B cell (primary cell): ENCODE measurements at regions not wholly inside any gene's neighbourhood (a gene's known extent, or its start where the extent isn't known, plus 50 kb on each side); places are given as distances from the start of the nearest gene placed in this dataset.

Source experiments
- ATAC-seq: fragments of 200-7000 bp; cut with Tn5 transposase; one replicate; pipeline ENCODE4 v1.10.0; 2021; ENCODE audit warnings: low read depth, mild to moderate bottlenecking, moderate number of reproducible peaks, moderate library complexity
- CTCF ChIA-PET: fragments of 350-600 bp; sonication (Branson Sonifier 250); formaldehyde crosslinking; loops from one replicate; lab custom pipeline; 2021; ENCODE audit warnings: antibody characterized with exemption, inconsistent platforms; lab: Charles Lee
- POLR2A ChIA-PET: fragments of 350-600 bp; sonication (Branson Sonifier 250); formaldehyde crosslinking; loops from one replicate; lab custom pipeline; 2021; ENCODE audit warnings: antibody characterized with exemption; lab: Charles Lee
- DNase-seq: peaks from one replicate; pipeline ENCODE4 v3.0.0; 2013
- H2AFZ ChIP-seq: 2 replicates; pipeline ENCODE4 v1.6.1; 2012; ENCODE audit warnings: mild to moderate bottlenecking, low read depth, low read length; ENCODE audit not compliant: insufficient read depth, poor library complexity, severe bottlenecking
- H3K27ac ChIP-seq, 2 donors: 1 replicate in 1 of 2; 2 replicates in 1 of 2; pipeline ENCODE4 v1.5.1; 2012 to 2013; ENCODE audit warnings: low read length in 2 of 2, mild to moderate bottlenecking in 2 of 2, moderate library complexity in 1 of 2
- H3K27me3 ChIP-seq, 4 experiments: fragments of 200-600 bp in 1 of 4; sonication (generic) in 1 of 4; replicated peaks in 1 of 4; 1 replicate in 2 of 4; 2 replicates in 2 of 4; pipeline versions ENCODE4 v1.6.1 to v1.7.0; 2013 to 2016; ENCODE audit warnings: low read length in 3 of 4, mild to moderate bottlenecking in 2 of 4, mixed read lengths in 1 of 4, moderate library complexity in 1 of 4; ENCODE audit not compliant: insufficient read depth in 4 of 4, control insufficient read depth in 3 of 4; ENCODE audit errors: control extremely low read depth in 1 of 4
- H3K36me3 ChIP-seq, 2 experiments: replicated peaks in 1 of 2; 1 replicate in 1 of 2; 2 replicates in 1 of 2; pipeline versions ENCODE4 v1.6.1 to v1.7.1; 2013; ENCODE audit warnings: low read length in 1 of 2; ENCODE audit not compliant: insufficient read depth in 2 of 2, control insufficient read depth in 1 of 2; ENCODE audit errors: control extremely low read depth in 1 of 2, extremely low read depth in 1 of 2
- H3K4me1 ChIP-seq, 2 donors: fragments of 200-600 bp in 1 of 2; sonication (generic) in 1 of 2; 1 replicate in 1 of 2; 2 replicates in 1 of 2; pipeline versions ENCODE4 v1.5.1 to v1.6.1; 2013 to 2017; ENCODE audit warnings: low read length in 2 of 2; ENCODE audit not compliant: control insufficient read depth in 2 of 2, insufficient read depth in 2 of 2
- H3K4me2 ChIP-seq: replicated peaks from 2 replicates; pipeline ENCODE3; 2012; ENCODE audit warnings: mild to moderate bottlenecking, low read depth, low read length; ENCODE audit not compliant: poor library complexity, severe bottlenecking
- H3K4me3 ChIP-seq, 5 experiments: fragments of 200-600 bp in 1 of 5; sonication (generic) in 1 of 5; 1 replicate in 3 of 5; 2 replicates in 2 of 5; pipeline versions ENCODE4 v1.5.1 to v1.7.0; 2011 to 2016; ENCODE audit warnings: low read length in 4 of 5, mild to moderate bottlenecking in 4 of 5, low read depth in 2 of 5, control low read depth in 1 of 5, moderate library complexity in 1 of 5; ENCODE audit not compliant: insufficient read depth in 1 of 5; ENCODE audit errors: control extremely low read depth in 1 of 5, extremely low read depth in 1 of 5
- H3K79me2 ChIP-seq: fragments of 200-600 bp; sonication (generic); one replicate; pipeline ENCODE4 v1.6.0; 2016; ENCODE audit warnings: low read length; ENCODE audit not compliant: control insufficient read depth, insufficient read depth
- H3K9ac ChIP-seq: fragments of 200-600 bp; sonication (generic); 2 replicates; pipeline ENCODE4 v1.6.1; 2017; ENCODE audit warnings: mild to moderate bottlenecking, low read length, moderate library complexity
- H3K9me3 ChIP-seq, 3 donors: one replicate each; pipeline versions ENCODE4 v1.6.1 to v1.7.1; 2013; ENCODE audit warnings: low read length in 2 of 3; ENCODE audit not compliant: control insufficient read depth in 2 of 3, insufficient read depth in 1 of 3; ENCODE audit errors: control extremely low read depth in 1 of 3
- H4K20me1 ChIP-seq: 2 replicates; pipeline ENCODE4 v1.6.0; 2012; ENCODE audit warnings: mild to moderate bottlenecking, low read length; ENCODE audit not compliant: insufficient read depth, control insufficient read depth, poor library complexity, severe bottlenecking
- H3K27ac Mint-ChIP-seq: one replicate; pipeline ENCODE4 v1.8.0; 2021; ENCODE audit warnings: mixed read lengths
- H3K27me3 Mint-ChIP-seq: one replicate; pipeline ENCODE4 v1.8.0; 2021; ENCODE audit warnings: mixed read lengths
- H3K4me1 Mint-ChIP-seq: one replicate; pipeline ENCODE4 v1.8.0; 2021; ENCODE audit warnings: mixed read lengths
- H3K4me3 Mint-ChIP-seq: one replicate; pipeline ENCODE4 v1.8.0; 2021; ENCODE audit warnings: mixed read lengths
- H3K9me3 Mint-ChIP-seq: one replicate; pipeline ENCODE4 v1.8.0; 2022; ENCODE audit warnings: mixed read lengths; ENCODE audit not compliant: insufficient read depth
- EZH2 ChIP-seq: IDR thresholded peaks from 2 replicates; pipeline ENCODE4 v1.6.1; 2012; ENCODE audit warnings: borderline replicate concordance, low read depth, mild to moderate bottlenecking, moderate library complexity, low read length; ENCODE audit not compliant: insufficient read depth, poor library complexity, severe bottlenecking
- WGBS: methylation state at CpG from one replicate; pipeline ENCODE4 v1.1.5; 2013; ENCODE audit warnings: missing lambda C conversion rate; ENCODE audit not compliant: insufficient coverage; 5-methylcytosine and 5-hydroxymethylcytosine counted together
- intact Hi-C: fragments of 100-400 bp; cut with micrococcal nuclease; formaldehyde crosslinking; loops from one replicate; pipeline ENCODE4 v1.10.0; 2022
- TF ChIP-seq, protein P1 (sequence below): fragments of 200-600 bp; IDR thresholded peaks from one replicate; pipeline ENCODE4 v1.8.0; 2022; ENCODE audit warnings: antibody characterized with exemption, mild to moderate bottlenecking

DNA sequence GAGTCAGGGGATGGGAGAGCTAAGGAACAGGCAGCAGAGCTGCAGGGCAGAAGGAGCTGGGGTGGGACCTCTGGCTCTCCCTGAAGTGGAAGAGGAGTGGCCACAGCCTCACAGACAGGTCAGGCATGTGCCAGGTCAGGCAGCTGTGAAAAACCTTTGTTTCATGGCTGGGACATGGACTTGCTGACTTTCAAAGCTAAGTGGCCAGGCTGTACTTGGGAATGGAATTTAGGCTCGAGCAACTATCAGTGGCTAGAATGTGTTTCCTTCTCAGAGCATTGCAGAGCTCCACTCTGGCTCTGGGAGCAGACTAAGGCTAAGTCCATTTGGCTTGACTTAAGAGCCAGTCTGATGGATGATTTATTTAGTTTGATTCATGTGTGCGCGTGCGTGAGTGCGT lies 385.1 kb downstream of the LMX1A start:
- no peaks in the 10 kb centered on the region for H3K4me1 ChIP-seq
- H3K36me3 ChIP-seq = no peaks in the 10 kb centered on the region
- no peak overlapping the region for H2AFZ ChIP-seq
- ATAC-seq (no peak), DNase-seq (no peak)
- WGBS = 92% methylated on average over 5 of the region's 5 CpGs
- Mint-ChIP-seq H3K4me3 (no peak overlapping the region), H3K4me1 (no peaks in the 10 kb centered on the region), H3K27me3 (no peaks in the 10 kb centered on the region), H3K9me3 (peaks cover under 1% of the 10 kb centered on the region), H3K27ac (no peak overlapping the region)
- H4K20me1 ChIP-seq = no peaks in the 10 kb centered on the region
- peaks cover 0 to 3% (median 0%) of the 10 kb centered on the region in 3 donors for H3K9me3 ChIP-seq
- no peak overlapping the region for H3K4me3 ChIP-seq
- no peak overlapping the region for H3K27ac ChIP-seq
- no peaks in the 10 kb centered on the region for H3K79me2 ChIP-seq
- ChIA-PET POLR2A (no interaction called here), CTCF (no interaction called here)
- intact Hi-C loops = no loop called here
- H3K27me3 ChIP-seq = no peaks in the 10 kb centered on the region
- no peak overlapping the region for H3K9ac ChIP-seq
- H3K4me2 ChIP-seq = no peak overlapping the region
- TF ChIP-seq, protein P1, sequence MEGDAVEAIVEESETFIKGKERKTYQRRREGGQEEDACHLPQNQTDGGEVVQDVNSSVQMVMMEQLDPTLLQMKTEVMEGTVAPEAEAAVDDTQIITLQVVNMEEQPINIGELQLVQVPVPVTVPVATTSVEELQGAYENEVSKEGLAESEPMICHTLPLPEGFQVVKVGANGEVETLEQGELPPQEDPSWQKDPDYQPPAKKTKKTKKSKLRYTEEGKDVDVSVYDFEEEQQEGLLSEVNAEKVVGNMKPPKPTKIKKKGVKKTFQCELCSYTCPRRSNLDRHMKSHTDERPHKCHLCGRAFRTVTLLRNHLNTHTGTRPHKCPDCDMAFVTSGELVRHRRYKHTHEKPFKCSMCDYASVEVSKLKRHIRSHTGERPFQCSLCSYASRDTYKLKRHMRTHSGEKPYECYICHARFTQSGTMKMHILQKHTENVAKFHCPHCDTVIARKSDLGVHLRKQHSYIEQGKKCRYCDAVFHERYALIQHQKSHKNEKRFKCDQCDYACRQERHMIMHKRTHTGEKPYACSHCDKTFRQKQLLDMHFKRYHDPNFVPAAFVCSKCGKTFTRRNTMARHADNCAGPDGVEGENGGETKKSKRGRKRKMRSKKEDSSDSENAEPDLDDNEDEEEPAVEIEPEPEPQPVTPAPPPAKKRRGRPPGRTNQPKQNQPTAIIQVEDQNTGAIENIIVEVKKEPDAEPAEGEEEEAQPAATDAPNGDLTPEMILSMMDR = no peak
- no peak for TF ChIP-seq EZH2

DNA sequence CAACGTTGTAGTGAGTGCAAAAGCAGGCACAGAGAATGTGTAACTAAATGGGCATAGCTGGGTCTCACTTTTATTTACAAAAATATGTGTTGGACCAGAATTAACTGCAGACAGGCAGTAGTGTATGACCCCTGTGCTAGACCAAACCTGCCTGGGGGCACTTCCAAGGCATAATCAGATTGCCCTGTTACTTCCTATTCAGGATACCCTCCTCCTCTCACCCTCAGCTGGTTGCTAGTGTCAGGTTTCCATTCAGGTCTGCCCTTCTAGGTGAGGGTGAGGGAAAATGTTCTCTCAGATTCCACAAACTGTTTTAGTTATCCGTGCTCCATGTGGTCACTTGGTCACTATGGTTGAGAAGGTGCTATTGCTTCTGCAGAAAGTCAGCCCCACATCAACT lies 387.3 kb downstream of the LMX1A start:
- H3K9me3 ChIP-seq = peaks cover 0 to 3% (median 0%) of the 10 kb centered on the region in 3 donors
- no peaks in the 10 kb centered on the region for H4K20me1 ChIP-seq
- ATAC-seq (no peak), DNase-seq (no peak)
- 90% methylated on average over 2 of the region's 2 CpGs for WGBS
- intact Hi-C loops = no loop called here
- no peaks in the 10 kb centered on the region for H3K4me1 ChIP-seq
- no peak overlapping the region for H3K4me3 Mint-ChIP-seq
- CTCF ChIA-PET = no interaction called here
- H3K27me3 ChIP-seq = no peaks in the 10 kb centered on the region
- POLR2A ChIA-PET = no interaction called here
- H3K4me3 ChIP-seq = no peak overlapping the region
- H3K4me1 Mint-ChIP-seq = no peaks in the 10 kb centered on the region
- H3K36me3 ChIP-seq = no peaks in the 10 kb centered on the region
- peaks cover 2% of the 10 kb centered on the region for H3K9me3 Mint-ChIP-seq
- H3K9ac ChIP-seq = no peak overlapping the region
- no peak overlapping the region for H3K27ac Mint-ChIP-seq
- no peak for TF ChIP-seq EZH2
- TF ChIP-seq, protein P1 = no peak
- no peaks in the 10 kb centered on the region for H3K27me3 Mint-ChIP-seq
- H2AFZ ChIP-seq = no peak overlapping the region
- no peak overlapping the region for H3K4me2 ChIP-seq
- no peak overlapping the region for H3K27ac ChIP-seq
- H3K79me2 ChIP-seq = no peaks in the 10 kb centered on the region
